ENCODE measurements at regions not wholly inside any gene's neighbourhood (a gene's known extent, or its start where the extent isn't known, plus 50 kb on each side); places are given as distances from the start of the nearest gene placed in this dataset.

DNA sequence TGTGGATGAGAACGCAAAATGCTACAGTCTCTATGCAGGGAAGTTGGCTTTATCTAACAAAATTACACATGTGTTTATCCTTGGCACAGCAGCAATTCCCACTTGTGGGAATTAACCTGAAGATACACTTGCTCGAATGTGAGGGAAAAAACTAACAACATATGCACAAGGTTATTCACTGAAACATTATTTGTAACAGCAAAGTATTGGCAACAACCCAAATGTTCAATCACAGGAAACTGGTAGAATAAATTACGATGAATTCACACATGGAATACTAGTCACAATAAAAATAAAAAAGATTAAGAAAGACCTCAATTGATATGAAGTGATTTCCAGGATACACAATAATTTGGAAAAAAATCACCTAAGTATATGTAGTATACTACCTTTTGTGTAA, 68.1 kb upstream of the OGFRL1 start:
- TF ChIP-seq CTCF (IDR thresholded peaks at IDR 0.05) (no peak), POLR2A (IDR thresholded peaks at IDR 0.05) (no peak)

All from uterus (tissue), 2 donors.